Trophoblast cell (in vitro differentiated cells and primary cell): ENCODE measurements at regions not wholly inside any gene's neighbourhood (a gene's known extent, or its start where the extent isn't known, plus 50 kb on each side); places are given as distances from the start of the nearest gene placed in this dataset.

Experiments used
- DNase-seq, 2 donors: peaks; one replicate each; pipeline ENCODE4 v3.0.0-alpha.2; 2016
- H2AFZ ChIP-seq: 2 replicates; pipeline ENCODE4 v1.6.1; 2013; ENCODE audit warnings: low read length, moderate library complexity, mild to moderate bottlenecking; ENCODE audit not compliant: insufficient read depth, poor library complexity
- H2AK5ac ChIP-seq: 2 replicates; pipeline ENCODE4 v1.6.1; 2013; ENCODE audit warnings: mild to moderate bottlenecking, low read length
- H2BK120ac ChIP-seq: 2 replicates; pipeline ENCODE4 v1.6.1; 2013; ENCODE audit warnings: low read length, mild to moderate bottlenecking, moderate library complexity; ENCODE audit not compliant: insufficient read depth, poor library complexity
- H2BK12ac ChIP-seq: 2 replicates; pipeline ENCODE4 v1.6.1; 2013; ENCODE audit warnings: mild to moderate bottlenecking, low read length, moderate library complexity
- H2BK5ac ChIP-seq: 2 replicates; pipeline ENCODE4 v1.6.1; 2013; ENCODE audit warnings: low read length, low read depth, moderate library complexity, mild to moderate bottlenecking; ENCODE audit not compliant: poor library complexity
- H3K14ac ChIP-seq: 2 replicates; pipeline ENCODE4 v1.6.1; 2013; ENCODE audit warnings: mild to moderate bottlenecking, low read length
- H3K18ac ChIP-seq: 2 replicates; pipeline ENCODE4 v1.6.1; 2013; ENCODE audit warnings: mild to moderate bottlenecking, low read length
- H3K23ac ChIP-seq: 2 replicates; pipeline ENCODE4 v1.6.1; 2013; ENCODE audit warnings: low read length
- H3K27ac ChIP-seq: 2 replicates; pipeline ENCODE4 v1.5.1; 2013; ENCODE audit warnings: low read depth, mild to moderate bottlenecking, inconsistent platforms, low read length, moderate library complexity
- H3K27me3 ChIP-seq: 2 replicates; pipeline ENCODE4 v1.6.1; 2013; ENCODE audit warnings: inconsistent platforms, mild to moderate bottlenecking, low read length, moderate library complexity; ENCODE audit not compliant: insufficient read depth
- H3K36me3 ChIP-seq, 2 experiments: 1 replicate in 1 of 2; 2 replicates in 1 of 2; pipeline ENCODE4 v1.6.1; 2013; ENCODE audit warnings: low read length in 2 of 2, mild to moderate bottlenecking in 2 of 2, moderate library complexity in 1 of 2; ENCODE audit not compliant: insufficient read depth in 2 of 2, control insufficient read depth in 1 of 2
- H3K4ac ChIP-seq: 2 replicates; pipeline ENCODE4 v1.6.1; 2013; ENCODE audit warnings: low read depth, mild to moderate bottlenecking, low read length, moderate library complexity
- H3K4me1 ChIP-seq, 2 experiments: 1 replicate in 1 of 2; 2 replicates in 1 of 2; pipeline ENCODE4 v1.6.1; 2013; ENCODE audit warnings: low read length in 2 of 2, mild to moderate bottlenecking in 2 of 2, moderate library complexity in 1 of 2; ENCODE audit not compliant: insufficient read depth in 2 of 2, control insufficient read depth in 1 of 2
- H3K4me2 ChIP-seq: 2 replicates; pipeline ENCODE4 v1.6.1; 2013; ENCODE audit warnings: inconsistent platforms, mild to moderate bottlenecking, low read length, moderate library complexity
- H3K4me3 ChIP-seq: 2 replicates; pipeline ENCODE4 v1.5.1; 2013; ENCODE audit warnings: mild to moderate bottlenecking, low read depth, low read length, inconsistent platforms
- H3K79me1 ChIP-seq: one replicate; pipeline ENCODE4 v1.6.1; 2013; ENCODE audit warnings: low read length
- H3K79me2 ChIP-seq: 2 replicates; pipeline ENCODE4 v1.6.1; 2013; ENCODE audit warnings: low read length, mild to moderate bottlenecking; ENCODE audit not compliant: control insufficient read depth, insufficient read depth, poor library complexity
- H3K9ac ChIP-seq: 2 replicates; pipeline ENCODE4 v1.6.1; 2013; ENCODE audit warnings: mild to moderate bottlenecking, low read length
- H3K9me3 ChIP-seq: 2 replicates; pipeline ENCODE4 v1.6.1; 2013; ENCODE audit warnings: low read depth, mild to moderate bottlenecking, control low read depth, inconsistent platforms, low read length; ENCODE audit not compliant: insufficient read depth
- H4K12ac ChIP-seq: 2 replicates; pipeline ENCODE4 v1.6.1; 2013; ENCODE audit warnings: low read depth, mild to moderate bottlenecking, low read length, moderate library complexity
- H4K8ac ChIP-seq: 2 replicates; pipeline ENCODE4 v1.6.1; 2013; ENCODE audit warnings: low read depth, mild to moderate bottlenecking, low read length, moderate library complexity
- H4K91ac ChIP-seq: one replicate; pipeline ENCODE4 v1.6.1; 2013; ENCODE audit warnings: low read depth, mild to moderate bottlenecking, low read length, moderate library complexity
- WGBS: extraction: QIAGEN DNeasy Blood & Tissue Kit; methylation state at CpG from one replicate; pipeline ENCODE4 v1.1.7; 2013; ENCODE audit warnings: missing lambda C conversion rate; ENCODE audit not compliant: insufficient read length, insufficient coverage; ENCODE audit errors: extremely low coverage; 5-methylcytosine and 5-hydroxymethylcytosine counted together

GRCh38 chr3:64956711-64957325 lies 269.0 kb upstream of the ADAMTS9 start:
- Histone ChIP-seq H3K79me2 (no peaks in the 10 kb centered on the region), H4K12ac (no peak overlapping the region), H2AK5ac (no peak overlapping the region), H3K27me3 (no peaks in the 10 kb centered on the region), H2AFZ (no peak overlapping the region), H3K23ac (no peak overlapping the region), H2BK12ac (no peak overlapping the region), H2BK120ac (no peak overlapping the region), H3K9ac (no peak overlapping the region), H3K4me3 (no peak overlapping the region), H3K4ac (no peak overlapping the region), H4K91ac (no peak overlapping the region), H3K4me2 (no peak overlapping the region), H3K79me1 (no peaks in the 10 kb centered on the region), H3K27ac (no peak overlapping the region), H2BK5ac (no peak overlapping the region), H4K8ac (no peak overlapping the region), H3K18ac (no peak overlapping the region), H3K36me3 (no peaks in the 10 kb centered on the region), H3K4me1 (peaks cover 5 to 6% of the 10 kb centered on the region in 2 experiments), H3K14ac (no peak overlapping the region), H3K9me3 (no peaks in the 10 kb centered on the region)
- no peak for DNase-seq
- WGBS, result no CpG with 5 or more reads among the region's 10 CpGs

GRCh38 chr3:64954995-64955636 lies 267.3 kb upstream of the ADAMTS9 start:
- Histone ChIP-seq H3K4ac (no peak overlapping the region), H3K18ac (no peak overlapping the region), H4K12ac (no peak overlapping the region), H3K4me1 (peaks cover 5 to 6% of the 10 kb centered on the region in 2 experiments), H3K27ac (no peak overlapping the region), H3K14ac (no peak overlapping the region), H2BK5ac (no peak overlapping the region), H3K4me3 (no peak overlapping the region), H2AK5ac (no peak overlapping the region), H3K9ac (no peak overlapping the region), H3K9me3 (no peaks in the 10 kb centered on the region), H3K79me1 (no peaks in the 10 kb centered on the region), H2BK120ac (no peak overlapping the region), H4K91ac (no peak overlapping the region), H4K8ac (no peak overlapping the region), H3K23ac (no peak overlapping the region), H2BK12ac (no peak overlapping the region), H3K36me3 (no peaks in the 10 kb centered on the region), H3K79me2 (no peaks in the 10 kb centered on the region), H2AFZ (no peak overlapping the region), H3K27me3 (no peaks in the 10 kb centered on the region), H3K4me2 (no peak overlapping the region)
- no peak for DNase-seq
- no CpG with 5 or more reads among the region's 4 CpGs for whole genome bisulfite sequencing

- peak overlapping the region; percentile 16 for H3K4me2 ChIP-seq
- H3K18ac ChIP-seq, result no peak overlapping the region
- no peak overlapping the region for H2BK5ac ChIP-seq
- H3K9me3 ChIP-seq, result no peaks in the 10 kb centered on the region
- H3K4ac ChIP-seq, result no peak overlapping the region
- H2AK5ac ChIP-seq, result no peak overlapping the region
- peaks cover 7% of the 10 kb centered on the region for H3K79me1 ChIP-seq
- no peak overlapping the region for H2BK120ac ChIP-seq
- no peaks in the 10 kb centered on the region for H3K79me2 ChIP-seq
- no peak overlapping the region for H3K4me3 ChIP-seq
- H3K36me3 ChIP-seq, result no peaks in the 10 kb centered on the region
- no peak overlapping the region for H3K14ac ChIP-seq
- no peak for DNase-seq
- WGBS, result no CpG with 5 or more reads among the region's 6 CpGs
- H2BK12ac ChIP-seq, result no peak overlapping the region
- no peak overlapping the region for H3K9ac ChIP-seq
- no peak overlapping the region for H4K91ac ChIP-seq
- H4K12ac ChIP-seq, result no peak overlapping the region
- no peak overlapping the region for H4K8ac ChIP-seq
- no peak overlapping the region for H3K23ac ChIP-seq
- H3K27me3 ChIP-seq, result no peaks in the 10 kb centered on the region
- no peak overlapping the region for H2AFZ ChIP-seq
- peaks cover 0 to 10% of the 10 kb centered on the region in 2 experiments for H3K4me1 ChIP-seq
- H3K27ac ChIP-seq, result peak overlapping the region; percentile 65
These were observed 257.4 kb upstream of the ADAMTS9 start for GRCh38 chr3:64945171-64945729.

- Histone ChIP-seq H3K9ac (no peak overlapping the region), H3K23ac (no peak overlapping the region), H3K18ac (no peak overlapping the region), H3K27me3 (no peaks in the 10 kb centered on the region), H4K91ac (peak overlapping the region; percentile 70), H2BK12ac (peak overlapping the region; percentile 92), H4K12ac (no peak overlapping the region), H3K4me3 (no peak overlapping the region), H2AFZ (no peak overlapping the region), H3K4me1 (peaks cover 0 to 10% of the 10 kb centered on the region in 2 experiments), H3K4me2 (no peak overlapping the region), H2BK120ac (peak overlapping the region; percentile 72), H4K8ac (no peak overlapping the region), H3K79me1 (peaks cover 7% of the 10 kb centered on the region), H3K4ac (no peak overlapping the region), H3K9me3 (no peaks in the 10 kb centered on the region), H2BK5ac (peak overlapping the region; percentile 14), H3K27ac (no peak overlapping the region), H3K79me2 (no peaks in the 10 kb centered on the region), H3K14ac (no peak overlapping the region), H3K36me3 (no peaks in the 10 kb centered on the region), H2AK5ac (no peak overlapping the region)
- DNase-seq, result no peak
- no CpG with 5 or more reads among the region's 4 CpGs for WGBS
These were observed 256.1 kb upstream of the ADAMTS9 start for GRCh38 chr3:64943866-64944265.
